Progenitor cell of endocrine pancreas (in vitro differentiated cells): ENCODE measurements at regions not wholly inside any gene's neighbourhood (a gene's known extent, or its start where the extent isn't known, plus 50 kb on each side); places are given as distances from the start of the nearest gene placed in this dataset.

ENCODE experiments used
- DNase-seq: peaks from one replicate; pipeline ENCODE4 v3.0.0; 2021; ENCODE audit warnings: low spot score; ENCODE audit not compliant: unreplicated experiment
- H3K27ac Mint-ChIP-seq: 2 replicates; pipeline ENCODE4 v1.8.0; 2021; ENCODE audit warnings: mild to moderate bottlenecking, moderate library complexity, mixed read lengths
- H3K27me3 Mint-ChIP-seq: 2 replicates; pipeline ENCODE4 v1.8.0; 2021; ENCODE audit warnings: mixed read lengths
- H3K36me3 Mint-ChIP-seq: 2 replicates; pipeline ENCODE4 v1.8.0; 2022; ENCODE audit warnings: mixed read lengths; ENCODE audit not compliant: insufficient read depth
- H3K4me1 Mint-ChIP-seq: 2 replicates; pipeline ENCODE4 v1.8.0; 2021; ENCODE audit warnings: low read depth, mixed read lengths
- H3K4me3 Mint-ChIP-seq: 2 replicates; pipeline ENCODE4 v1.8.0; 2021; ENCODE audit warnings: low read depth, mild to moderate bottlenecking, moderate library complexity, mixed read lengths
- H3K9me3 Mint-ChIP-seq: 2 replicates; pipeline ENCODE4 v1.8.0; 2021; ENCODE audit warnings: low read depth, mixed read lengths
- CTCF ChIP-seq: fragments of 200-600 bp; sonication (generic); IDR thresholded peaks from one replicate; pipeline ENCODE4 v1.5.0; 2021; ENCODE audit warnings: antibody characterized with exemption, mild to moderate bottlenecking; ENCODE audit not compliant: unreplicated experiment

DNA sequence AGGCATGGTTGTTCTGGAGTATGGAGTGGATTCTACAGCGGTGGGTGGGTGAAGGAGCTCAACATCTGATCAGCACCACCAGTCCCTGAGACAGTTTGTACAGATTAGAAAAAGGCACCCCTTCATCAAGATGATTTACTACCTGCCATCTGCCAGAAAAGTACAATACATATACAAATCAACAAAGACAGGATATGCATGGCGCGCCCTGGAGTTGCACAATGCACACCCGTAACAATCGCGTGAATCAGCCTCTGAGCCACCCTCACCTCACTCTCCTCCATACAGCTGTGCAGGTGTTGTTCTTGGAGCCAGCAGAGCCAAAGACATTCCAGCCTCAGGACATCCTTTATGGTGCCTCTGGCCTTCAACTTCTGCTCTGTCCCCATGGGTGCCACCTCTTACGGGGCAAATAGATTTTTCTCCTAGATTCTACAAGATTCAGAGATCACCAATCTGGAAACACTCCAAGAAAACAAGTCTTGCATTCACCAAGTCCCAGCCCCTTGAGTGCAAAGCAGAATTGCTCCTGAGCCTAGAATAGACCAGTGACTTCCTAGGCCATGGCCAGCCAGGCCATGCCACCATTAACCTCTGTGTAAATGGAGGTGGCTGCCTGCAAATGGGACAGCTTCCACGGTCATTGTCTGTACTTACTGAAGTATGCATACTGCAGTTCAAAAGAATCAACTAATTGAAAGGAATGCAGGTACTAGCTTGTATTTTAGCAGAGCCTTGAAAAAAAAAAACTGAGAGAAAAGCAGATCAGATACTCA lies 490.9 kb downstream of the SOX6 start:
- Mint-ChIP-seq H3K9me3 (peaks cover 5% of the 10 kb centered on the region), H3K4me3 (no peak overlapping the region), H3K27me3 (peaks cover 2% of the 10 kb centered on the region), H3K36me3 (no peaks in the 10 kb centered on the region), H3K27ac (no peak overlapping the region), H3K4me1 (peaks cover 1% of the 10 kb centered on the region)
- TF ChIP-seq CTCF, result no peak
- DNase-seq, result no peak

DNA sequence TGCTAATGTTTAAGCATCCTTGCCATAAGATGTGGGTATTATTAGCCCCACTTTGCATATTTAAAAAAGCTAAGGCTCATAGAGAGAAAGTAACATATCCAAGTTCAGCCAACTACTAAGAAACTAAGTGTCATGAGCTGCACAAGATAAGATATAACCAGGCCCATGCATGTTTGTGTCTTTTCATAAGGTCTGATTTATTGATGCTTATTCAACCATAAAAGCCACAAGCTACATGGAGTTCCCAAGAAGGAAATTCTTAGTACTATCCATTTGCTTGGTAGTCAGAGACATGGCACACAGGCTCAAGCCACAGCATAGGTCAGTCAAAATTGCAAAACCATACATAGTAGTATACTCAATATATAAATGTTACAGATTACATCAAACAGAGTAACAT lies 488.5 kb downstream of the SOX6 start:
- Mint-ChIP-seq H3K4me3 (no peak overlapping the region), H3K9me3 (peaks cover 5% of the 10 kb centered on the region), H3K27me3 (no peaks in the 10 kb centered on the region), H3K36me3 (no peaks in the 10 kb centered on the region), H3K4me1 (peaks cover 1% of the 10 kb centered on the region), H3K27ac (no peak overlapping the region)
- no peak for TF ChIP-seq CTCF
- no peak for DNase-seq

DNA sequence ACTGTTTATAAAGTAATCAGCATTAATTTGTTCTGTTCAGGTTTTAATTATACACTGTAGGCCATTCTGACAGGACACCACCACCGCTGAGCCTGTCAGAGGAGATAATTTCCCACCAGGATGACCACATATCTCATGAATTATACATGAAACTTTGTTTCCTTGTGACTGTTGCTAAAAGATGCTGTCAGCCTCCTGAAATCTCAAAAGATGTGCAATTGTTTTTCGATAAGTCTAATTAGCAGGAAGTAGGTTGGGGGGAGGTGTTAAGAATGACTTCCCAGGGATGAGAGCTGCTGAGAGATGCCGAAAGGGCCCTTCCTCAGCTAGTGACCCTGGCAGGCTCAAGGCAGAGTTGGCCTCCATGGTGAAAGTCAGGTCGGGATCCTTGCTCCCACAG lies 485.4 kb downstream of the SOX6 start:
- H3K4me1 Mint-ChIP-seq, result no peaks in the 10 kb centered on the region
- TF ChIP-seq CTCF, result no peak
- peaks cover 9% of the 10 kb centered on the region for H3K9me3 Mint-ChIP-seq
- H3K36me3 Mint-ChIP-seq, result no peaks in the 10 kb centered on the region
- no peaks in the 10 kb centered on the region for H3K27me3 Mint-ChIP-seq
- H3K27ac Mint-ChIP-seq, result no peak overlapping the region
- no peak overlapping the region for H3K4me3 Mint-ChIP-seq
- DNase-seq, result no peak

- TF ChIP-seq CTCF, result no peak
These were observed 484.3 kb downstream of the SOX6 start for GRCh38 chr11:15871904-15872626.

DNA sequence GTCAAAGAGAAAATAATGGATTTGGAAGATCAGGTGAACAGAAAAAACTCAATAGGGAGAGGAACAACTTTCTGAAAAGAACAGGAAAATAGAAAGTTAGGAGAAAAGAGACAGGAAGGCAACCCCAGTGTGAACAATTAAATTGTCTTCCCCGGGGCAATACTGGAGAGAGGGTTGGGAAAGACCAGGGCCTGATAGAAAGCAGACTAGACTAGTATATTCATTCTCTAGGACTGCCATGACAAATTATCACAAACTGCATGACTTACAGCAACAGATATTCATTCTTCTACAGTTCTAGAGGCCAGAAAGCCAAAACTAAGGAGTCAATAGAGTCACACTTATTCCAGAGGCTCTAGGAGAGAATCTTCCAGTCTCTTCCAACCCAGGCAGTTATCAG lies 482.8 kb downstream of the SOX6 start:
- no peak for DNase-seq
- Mint-ChIP-seq H3K36me3 (no peaks in the 10 kb centered on the region), H3K27me3 (no peaks in the 10 kb centered on the region), H3K4me3 (no peak overlapping the region), H3K9me3 (peaks cover 4% of the 10 kb centered on the region), H3K4me1 (no peaks in the 10 kb centered on the region), H3K27ac (no peak overlapping the region)
- TF ChIP-seq CTCF, result no peak

More at GRCh38 chr11:15871904-15872626, 484.3 kb downstream of the SOX6 start:
- H3K4me3 Mint-ChIP-seq, result no peak overlapping the region
- no peaks in the 10 kb centered on the region for H3K27me3 Mint-ChIP-seq
- H3K4me1 Mint-ChIP-seq, result no peaks in the 10 kb centered on the region
- no peaks in the 10 kb centered on the region for H3K36me3 Mint-ChIP-seq
- DNase-seq, result no peak
- peaks cover 5% of the 10 kb centered on the region for H3K9me3 Mint-ChIP-seq
- H3K27ac Mint-ChIP-seq, result no peak overlapping the region
